ENCODE measurements at regions not wholly inside any gene's neighbourhood (a gene's known extent, or its start where the extent isn't known, plus 50 kb on each side); places are given as distances from the start of the nearest gene placed in this dataset.
"Not testable (repeated sequence)": the region's sequence is repeated elsewhere in the genome, so short reads cannot be mapped to it uniquely, and the experiment has no call there.

- TF ChIP-seq TAF1 (IDR thresholded peaks at IDR 0.05; ENCODE audit: borderline replicate concordance, low read depth, low read length) (no peak), POLR2A (IDR thresholded peaks at IDR 0.05; ENCODE audit: low read depth, low read length) (no peak), POLR2AphosphoS5 (IDR thresholded peaks at IDR 0.05; ENCODE audit: low read depth, low read length) (no peak)
- FAIRE-seq: no peak
- DNase-seq (ENCODE audit: insufficient read length): no peak
Measured at GRCh38 chrX:40872351-40872750, 137.0 kb upstream of the MED14 start.

- TF ChIP-seq POLR2AphosphoS5 (IDR thresholded peaks at IDR 0.05; ENCODE audit: low read depth, low read length): no peak
- FAIRE-seq (no peak), DNase-seq (ENCODE audit: insufficient read length) (no peak)
Measured at GRCh38 chrX:40875476-40875875, 140.1 kb upstream of the MED14 start.

GRCh38 chrX:40877887-40878286 is 142.5 kb upstream of the MED14 start:
- no peak for DNase-seq (ENCODE audit: insufficient read length)
- TF ChIP-seq POLR2AphosphoS5 (IDR thresholded peaks at IDR 0.05; ENCODE audit: low read depth, low read length) (no peak), TAF1 (IDR thresholded peaks at IDR 0.05; ENCODE audit: borderline replicate concordance, low read depth, low read length) (no peak), POLR2A (IDR thresholded peaks at IDR 0.05; ENCODE audit: low read depth, low read length) (no peak)
- FAIRE-seq: no peak

GRCh38 chrX:40878766-40879165 is 143.4 kb upstream of the MED14 start:
- FAIRE-seq (no peak), DNase-seq (ENCODE audit: insufficient read length) (no peak)
- TF ChIP-seq POLR2AphosphoS5 (IDR thresholded peaks at IDR 0.05; ENCODE audit: low read depth, low read length) (no peak), POLR2A (IDR thresholded peaks at IDR 0.05; ENCODE audit: low read depth, low read length) (no peak), TAF1 (IDR thresholded peaks at IDR 0.05; ENCODE audit: borderline replicate concordance, low read depth, low read length) (no peak)

- not testable (repeated sequence) for FAIRE-seq; DNase-seq (ENCODE audit: insufficient read length)
Measured at GRCh38 chrX:40879172-40879571, 143.8 kb upstream of the MED14 start.

GRCh38 chrX:40880712-40881111 is 145.4 kb upstream of the MED14 start:
- no peak for DNase-seq (ENCODE audit: insufficient read length)
- TF ChIP-seq POLR2AphosphoS5 (IDR thresholded peaks at IDR 0.05; ENCODE audit: low read depth, low read length) (no peak), POLR2A (IDR thresholded peaks at IDR 0.05; ENCODE audit: low read depth, low read length) (no peak), TAF1 (IDR thresholded peaks at IDR 0.05; ENCODE audit: borderline replicate concordance, low read depth, low read length) (no peak)
- FAIRE-seq: no peak

- TF ChIP-seq POLR2A (IDR thresholded peaks at IDR 0.05; ENCODE audit: low read depth, low read length) (no peak), POLR2AphosphoS5 (IDR thresholded peaks at IDR 0.05; ENCODE audit: low read depth, low read length) (no peak), TAF1 (IDR thresholded peaks at IDR 0.05; ENCODE audit: borderline replicate concordance, low read depth, low read length) (no peak)
- DNase-seq (ENCODE audit: insufficient read length) (no peak), FAIRE-seq (peak; percentile 50)
Measured at GRCh38 chrX:40883021-40883619, 147.8 kb upstream of the MED14 start.

- no peak for TF ChIP-seq TAF1 (IDR thresholded peaks at IDR 0.05; ENCODE audit: borderline replicate concordance, low read depth, low read length)
- TF ChIP-seq POLR2A (IDR thresholded peaks at IDR 0.05; ENCODE audit: low read depth, low read length): no peak
- no peak for TF ChIP-seq POLR2AphosphoS5 (IDR thresholded peaks at IDR 0.05; ENCODE audit: low read depth, low read length)
- FAIRE-seq (no peak), DNase-seq (ENCODE audit: insufficient read length) (no peak)
Measured at GRCh38 chrX:40885989-40886388, 150.6 kb upstream of the MED14 start.

GRCh38 chrX:40887476-40887875 is 152.1 kb upstream of the MED14 start:
- TF ChIP-seq POLR2AphosphoS5 (IDR thresholded peaks at IDR 0.05; ENCODE audit: low read depth, low read length) (no peak), POLR2A (IDR thresholded peaks at IDR 0.05; ENCODE audit: low read depth, low read length) (no peak), TAF1 (IDR thresholded peaks at IDR 0.05; ENCODE audit: borderline replicate concordance, low read depth, low read length) (no peak)
- FAIRE-seq: no peak
- DNase-seq (ENCODE audit: insufficient read length): no peak

GRCh38 chrX:40891798-40892197 is 156.5 kb upstream of the MED14 start:
- TF ChIP-seq POLR2A (IDR thresholded peaks at IDR 0.05; ENCODE audit: low read depth, low read length) (no peak), TAF1 (IDR thresholded peaks at IDR 0.05; ENCODE audit: borderline replicate concordance, low read depth, low read length) (no peak), POLR2AphosphoS5 (IDR thresholded peaks at IDR 0.05; ENCODE audit: low read depth, low read length) (no peak)
- DNase-seq (ENCODE audit: insufficient read length) (no peak), FAIRE-seq (no peak)

- FAIRE-seq (no peak), DNase-seq (ENCODE audit: insufficient read length) (no peak)
- no peak for TF ChIP-seq POLR2A (IDR thresholded peaks at IDR 0.05; ENCODE audit: low read depth, low read length)
- no peak for TF ChIP-seq TAF1 (IDR thresholded peaks at IDR 0.05; ENCODE audit: borderline replicate concordance, low read depth, low read length)
- TF ChIP-seq POLR2AphosphoS5 (IDR thresholded peaks at IDR 0.05; ENCODE audit: low read depth, low read length): no peak
Measured at GRCh38 chrX:40893251-40893910, 158.0 kb upstream of the MED14 start.

- no peak for DNase-seq (ENCODE audit: insufficient read length)
- TF ChIP-seq TAF1 (IDR thresholded peaks at IDR 0.05; ENCODE audit: borderline replicate concordance, low read depth, low read length): no peak
- TF ChIP-seq POLR2AphosphoS5 (IDR thresholded peaks at IDR 0.05; ENCODE audit: low read depth, low read length): no peak
- TF ChIP-seq POLR2A (IDR thresholded peaks at IDR 0.05; ENCODE audit: low read depth, low read length): no peak
- FAIRE-seq: no peak
Measured at GRCh38 chrX:40895246-40895645, 159.9 kb upstream of the MED14 start.

All from GM12892 (cell line).